SK-N-SH treated with all-trans-retinoic acid at 6 μM for 48 hours (cell line): ENCODE measurements at regions not wholly inside any gene's neighbourhood (a gene's known extent, or its start where the extent isn't known, plus 50 kb on each side); places are given as distances from the start of the nearest gene placed in this dataset.

ENCODE experiments used
- ARNTL ChIP-seq: fragments of 450-650 bp; formaldehyde crosslinking; IDR thresholded peaks from 2 replicates; pipeline ENCODE4 v1.5.0; 2020; ENCODE audit warnings: low read depth, mild to moderate bottlenecking, moderate library complexity, borderline replicate concordance
- BACH2 ChIP-seq: fragments of 250-450 bp; sonication (Bioruptor Pico); IDR thresholded peaks from 2 replicates; pipeline ENCODE4 v1.9.0; 2021; ENCODE audit warnings: mild to moderate bottlenecking, borderline replicate concordance
- TCF4 ChIP-seq: fragments of 250-450 bp; sonication (Bioruptor Pico); IDR thresholded peaks from 2 replicates; pipeline ENCODE4 v1.8.0; 2021; ENCODE audit warnings: mild to moderate bottlenecking, moderate library complexity, borderline replicate concordance
- ZFP30 ChIP-seq: fragments of 450-650 bp; formaldehyde crosslinking; IDR thresholded peaks from 2 replicates; pipeline ENCODE4 v1.5.0; 2022; ENCODE audit warnings: mild to moderate bottlenecking, moderate library complexity
- ZNF565 ChIP-seq: fragments of 450-650 bp; formaldehyde crosslinking; conservative IDR thresholded peaks from 2 replicates; pipeline ENCODE4 v1.5.0; 2020; ENCODE audit warnings: low read depth, mild to moderate bottlenecking, moderate library complexity
- ZNF70 ChIP-seq: fragments of 450-650 bp; formaldehyde crosslinking; IDR thresholded peaks from 2 replicates; pipeline ENCODE4 v1.5.0; 2020; ENCODE audit warnings: mild to moderate bottlenecking, moderate library complexity

GRCh38 chr7:131210618-131211017 is 117.1 kb upstream of the MKLN1 start:
- TF ChIP-seq TCF4 (no peak), ZNF565 (no peak), ARNTL (CRISPR knock-in tag) (no peak), BACH2 (CRISPR knock-in tag) (no peak), ZNF70 (no peak), ZFP30 (CRISPR knock-in tag) (no peak)
